Endothelial cell (in vitro differentiated cells): ENCODE measurements at regions not wholly inside any gene's neighbourhood (a gene's known extent, or its start where the extent isn't known, plus 50 kb on each side); places are given as distances from the start of the nearest gene placed in this dataset.

Experiments used
- DNase-seq: peaks from one replicate; pipeline ENCODE4 v3.0.0; 2021; ENCODE audit warnings: low spot score
- H3K27ac Mint-ChIP-seq: one replicate; pipeline ENCODE4 v1.8.0; 2021; ENCODE audit warnings: mixed read lengths, inconsistent platforms; ENCODE audit not compliant: unreplicated experiment
- H3K27me3 Mint-ChIP-seq: one replicate; pipeline ENCODE4 v1.8.0; 2021; ENCODE audit warnings: mild to moderate bottlenecking, moderate library complexity, mixed read lengths, inconsistent platforms; ENCODE audit not compliant: unreplicated experiment
- H3K36me3 Mint-ChIP-seq: one replicate; pipeline ENCODE4 v1.8.0; 2021; ENCODE audit warnings: mild to moderate bottlenecking, low read depth, mixed read lengths, inconsistent platforms; ENCODE audit not compliant: unreplicated experiment
- H3K4me1 Mint-ChIP-seq: one replicate; pipeline ENCODE4 v1.8.0; 2021; ENCODE audit warnings: mild to moderate bottlenecking, mixed read lengths, inconsistent platforms; ENCODE audit not compliant: unreplicated experiment
- H3K4me3 Mint-ChIP-seq: one replicate; pipeline ENCODE4 v1.8.0; 2021; ENCODE audit warnings: mild to moderate bottlenecking, mixed read lengths, inconsistent platforms; ENCODE audit not compliant: unreplicated experiment
- H3K9me3 Mint-ChIP-seq: one replicate; pipeline ENCODE4 v1.8.0; 2021; ENCODE audit warnings: mixed read lengths, inconsistent platforms; ENCODE audit not compliant: unreplicated experiment
- CTCF ChIP-seq: fragments of 200-600 bp; sonication (generic); IDR thresholded peaks from one replicate; pipeline ENCODE4 v1.5.0; 2021; ENCODE audit warnings: antibody characterized with exemption; ENCODE audit not compliant: unreplicated experiment

- TF ChIP-seq CTCF = no peak
- Mint-ChIP-seq H3K4me3 (no peak overlapping the region), H3K27me3 (no peaks in the 10 kb centered on the region), H3K9me3 (no peaks in the 10 kb centered on the region), H3K27ac (no peak overlapping the region), H3K36me3 (no peaks in the 10 kb centered on the region), H3K4me1 (peaks cover 2% of the 10 kb centered on the region)
- no peak for DNase-seq
These were observed 111.6 kb upstream of the TENT5A start for GRCh38 chr6:81864124-81864523.

- Mint-ChIP-seq H3K27me3 (no peaks in the 10 kb centered on the region), H3K36me3 (no peaks in the 10 kb centered on the region), H3K4me3 (no peak overlapping the region), H3K27ac (no peak overlapping the region), H3K4me1 (peaks cover 2% of the 10 kb centered on the region), H3K9me3 (no peaks in the 10 kb centered on the region)
- TF ChIP-seq CTCF = no peak
- no peak for DNase-seq
These were observed 110.6 kb upstream of the TENT5A start for GRCh38 chr6:81863123-81863522.

- Mint-ChIP-seq H3K4me3 (no peak overlapping the region), H3K4me1 (peaks cover 2% of the 10 kb centered on the region), H3K9me3 (no peaks in the 10 kb centered on the region), H3K36me3 (no peaks in the 10 kb centered on the region), H3K27me3 (no peaks in the 10 kb centered on the region), H3K27ac (no peak overlapping the region)
- DNase-seq = no peak
- TF ChIP-seq CTCF = no peak
These were observed 108.8 kb upstream of the TENT5A start for GRCh38 chr6:81861281-81861680.

- DNase-seq = no peak
- Mint-ChIP-seq H3K36me3 (no peaks in the 10 kb centered on the region), H3K9me3 (no peaks in the 10 kb centered on the region), H3K27ac (no peak overlapping the region), H3K4me3 (no peak overlapping the region), H3K27me3 (no peaks in the 10 kb centered on the region), H3K4me1 (peaks cover 2% of the 10 kb centered on the region)
- no peak for TF ChIP-seq CTCF
These were observed 107.4 kb upstream of the TENT5A start for GRCh38 chr6:81859884-81860283.

- Mint-ChIP-seq H3K36me3 (no peaks in the 10 kb centered on the region), H3K4me1 (no peaks in the 10 kb centered on the region), H3K4me3 (no peak overlapping the region), H3K27me3 (no peaks in the 10 kb centered on the region), H3K27ac (no peak overlapping the region), H3K9me3 (no peaks in the 10 kb centered on the region)
- DNase-seq = no peak
- TF ChIP-seq CTCF = no peak
These were observed 105.3 kb upstream of the TENT5A start for GRCh38 chr6:81857812-81858211.
